ENCODE measurements at regions not wholly inside any gene's neighbourhood (a gene's known extent, or its start where the extent isn't known, plus 50 kb on each side); places are given as distances from the start of the nearest gene placed in this dataset.

GRCh38 chr3:167918686-167919085, 177.0 kb downstream of the GOLIM4 start:
- intact Hi-C loops (cut with DNase I; ENCODE audit: low total_unique reads) = no loop called here
- TF ChIP-seq CTCF (IDR thresholded peaks at IDR 0.05) (no peak), POLR2A (IDR thresholded peaks at IDR 0.05) (no peak)
- H3K4me3 ChIP-seq (ENCODE audit: low read depth, poor library complexity, severe bottlenecking) = no peak overlapping the region
- WGBS, 2 donors = 54 to 62% methylated on average over 2 of the region's 2 CpGs
- DNase-seq (ENCODE audit: low spot score in 2 of 2) = no peak

- intact Hi-C loops (cut with DNase I; ENCODE audit: low total_unique reads) = no loop called here
- no peak overlapping the region for H3K4me3 ChIP-seq (ENCODE audit: low read depth, poor library complexity, severe bottlenecking)
- 88 to 94% methylated on average over 4 of the region's 4 CpGs for WGBS, 2 donors
- TF ChIP-seq CTCF (IDR thresholded peaks at IDR 0.05) (no peak), POLR2A (IDR thresholded peaks at IDR 0.05) (no peak)
- no peak for DNase-seq (ENCODE audit: low spot score in 2 of 2)
Observed at GRCh38 chr3:167918008-167918596, 177.6 kb downstream of the GOLIM4 start.

GRCh38 chr3:167913219-167913835, 177.8 kb downstream of the SERPINI1 start:
- DNase-seq (ENCODE audit: low spot score in 2 of 2) = no peak
- H3K4me3 ChIP-seq (ENCODE audit: low read depth, poor library complexity, severe bottlenecking) = no peak overlapping the region
- intact Hi-C loops (cut with DNase I; ENCODE audit: low total_unique reads) = no loop called here
- WGBS, 2 donors = 65 to 71% methylated on average over 4 of the region's 4 CpGs
- TF ChIP-seq POLR2A (IDR thresholded peaks at IDR 0.05) (no peak), CTCF (IDR thresholded peaks at IDR 0.05) (no peak)

- TF ChIP-seq POLR2A (IDR thresholded peaks at IDR 0.05) = no peak
- TF ChIP-seq CTCF (IDR thresholded peaks at IDR 0.05) = no peak
- DNase-seq (ENCODE audit: low spot score in 2 of 2) = no peak
- intact Hi-C loops (cut with DNase I; ENCODE audit: low total_unique reads) = no loop called here
- 84 to 92% methylated on average over 6 of the region's 6 CpGs for WGBS, 2 donors
- H3K4me3 ChIP-seq (ENCODE audit: low read depth, poor library complexity, severe bottlenecking) = no peak overlapping the region
Observed at GRCh38 chr3:167909952-167910351, 174.4 kb downstream of the SERPINI1 start.

GRCh38 chr3:167909504-167909896, 174.0 kb downstream of the SERPINI1 start:
- DNase-seq (ENCODE audit: low spot score in 2 of 2) = no peak
- intact Hi-C loops (cut with DNase I; ENCODE audit: low total_unique reads) = no loop called here
- TF ChIP-seq CTCF (IDR thresholded peaks at IDR 0.05) = no peak
- TF ChIP-seq POLR2A (IDR thresholded peaks at IDR 0.05) = no peak
- H3K4me3 ChIP-seq (ENCODE audit: low read depth, poor library complexity, severe bottlenecking) = no peak overlapping the region
- 56 to 67% methylated on average over 1 of the region's 1 CpG for WGBS, 2 donors
